ENCODE measurements at regions not wholly inside any gene's neighbourhood (a gene's known extent, or its start where the extent isn't known, plus 50 kb on each side); places are given as distances from the start of the nearest gene placed in this dataset.

GRCh38 chr18:11520536-11520935 lies 88.9 kb upstream of the SLC35G4 start:
- TF ChIP-seq, protein P1, sequence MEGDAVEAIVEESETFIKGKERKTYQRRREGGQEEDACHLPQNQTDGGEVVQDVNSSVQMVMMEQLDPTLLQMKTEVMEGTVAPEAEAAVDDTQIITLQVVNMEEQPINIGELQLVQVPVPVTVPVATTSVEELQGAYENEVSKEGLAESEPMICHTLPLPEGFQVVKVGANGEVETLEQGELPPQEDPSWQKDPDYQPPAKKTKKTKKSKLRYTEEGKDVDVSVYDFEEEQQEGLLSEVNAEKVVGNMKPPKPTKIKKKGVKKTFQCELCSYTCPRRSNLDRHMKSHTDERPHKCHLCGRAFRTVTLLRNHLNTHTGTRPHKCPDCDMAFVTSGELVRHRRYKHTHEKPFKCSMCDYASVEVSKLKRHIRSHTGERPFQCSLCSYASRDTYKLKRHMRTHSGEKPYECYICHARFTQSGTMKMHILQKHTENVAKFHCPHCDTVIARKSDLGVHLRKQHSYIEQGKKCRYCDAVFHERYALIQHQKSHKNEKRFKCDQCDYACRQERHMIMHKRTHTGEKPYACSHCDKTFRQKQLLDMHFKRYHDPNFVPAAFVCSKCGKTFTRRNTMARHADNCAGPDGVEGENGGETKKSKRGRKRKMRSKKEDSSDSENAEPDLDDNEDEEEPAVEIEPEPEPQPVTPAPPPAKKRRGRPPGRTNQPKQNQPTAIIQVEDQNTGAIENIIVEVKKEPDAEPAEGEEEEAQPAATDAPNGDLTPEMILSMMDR (IDR thresholded peaks at IDR 0.05): no peak
- TF ChIP-seq POLR2A (IDR thresholded peaks at IDR 0.05) (no peak), POLR2AphosphoS5 (IDR thresholded peaks at IDR 0.05) (no peak)
